IPS DF 6.9 (cell line): ENCODE measurements at regions not wholly inside any gene's neighbourhood (a gene's known extent, or its start where the extent isn't known, plus 50 kb on each side); places are given as distances from the start of the nearest gene placed in this dataset.

Source experiments
- DNase-seq: peaks from one replicate; pipeline ENCODE4 v3.0.0-alpha.2; 2013; ENCODE audit warnings: low read depth, low spot score
- H3K27ac ChIP-seq: one replicate; pipeline ENCODE4 v1.5.1; 2013; ENCODE audit warnings: low read length, control low read depth
- H3K27me3 ChIP-seq: 2 replicates; pipeline ENCODE4 v1.6.1; 2013; ENCODE audit warnings: mild to moderate bottlenecking, low read length; ENCODE audit not compliant: control insufficient read depth, insufficient read depth
- H3K36me3 ChIP-seq: 2 replicates; pipeline ENCODE4 v1.6.1; 2013; ENCODE audit warnings: low read length; ENCODE audit not compliant: control insufficient read depth, insufficient read depth
- H3K4me1 ChIP-seq: 2 replicates; pipeline ENCODE4 v1.6.1; 2013; ENCODE audit warnings: low read length; ENCODE audit not compliant: control insufficient read depth, insufficient read depth
- H3K4me3 ChIP-seq: 2 replicates; pipeline ENCODE4 v1.5.1; 2013; ENCODE audit warnings: mild to moderate bottlenecking, low read length
- H3K9me3 ChIP-seq: 2 replicates; pipeline ENCODE4 v1.6.1; 2013; ENCODE audit warnings: low read length, inconsistent platforms; ENCODE audit not compliant: control insufficient read depth, insufficient read depth
- WGBS: extraction: QIAGEN DNeasy Blood & Tissue Kit; methylation state at CpG from one replicate; pipeline ENCODE4 v1.1.7; 2013; ENCODE audit warnings: mixed read lengths, missing lambda C conversion rate; ENCODE audit not compliant: insufficient read length, insufficient coverage; 5-methylcytosine and 5-hydroxymethylcytosine counted together

GRCh38 chr11:92346220-92346619 is 121.6 kb downstream of the FAT3 start:
- WGBS: no CpG with 5 or more reads among the region's 4 CpGs

DNA sequence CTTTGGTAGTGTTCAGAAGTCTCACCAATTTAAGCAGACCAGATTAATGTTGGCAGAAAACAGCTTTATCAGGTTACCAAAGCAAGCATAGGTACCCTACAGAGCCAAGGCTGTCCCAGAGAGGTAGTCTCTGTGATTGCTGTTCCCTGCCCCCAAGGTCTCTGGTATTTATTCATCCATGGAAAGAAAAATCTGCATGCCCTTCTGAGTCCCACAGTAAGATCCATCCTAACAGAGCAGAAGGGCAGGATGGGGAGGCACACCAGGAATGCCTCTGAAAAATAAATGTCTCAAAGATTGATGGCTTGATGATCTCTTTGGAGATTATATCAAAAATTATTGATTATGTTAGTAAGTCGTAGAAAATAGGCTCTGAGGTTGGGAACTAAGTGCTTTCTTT is 122.8 kb downstream of the FAT3 start:
- 100% methylated on average over 1 of the region's 1 CpG for WGBS
- Histone ChIP-seq H3K27ac (no peak overlapping the region), H3K4me3 (no peak overlapping the region), H3K4me1 (peaks cover 5% of the 10 kb centered on the region; the same call in 1 of the 2 replicates), H3K9me3 (no peaks in the 10 kb centered on the region), H3K27me3 (no peaks in the 10 kb centered on the region), H3K36me3 (no peaks in the 10 kb centered on the region)
- no peak for DNase-seq

More at GRCh38 chr11:92346220-92346619, 121.6 kb downstream of the FAT3 start:
- no peaks in the 10 kb centered on the region for H3K9me3 ChIP-seq
- H3K4me3 ChIP-seq: no peak overlapping the region
- no peaks in the 10 kb centered on the region for H3K36me3 ChIP-seq
- H3K27ac ChIP-seq: no peak overlapping the region
- peaks cover 5% of the 10 kb centered on the region; the same call in 1 of the 2 replicates for H3K4me1 ChIP-seq
- H3K27me3 ChIP-seq: no peaks in the 10 kb centered on the region
- DNase-seq: no peak

- Histone ChIP-seq H3K27me3 (no peaks in the 10 kb centered on the region), H3K27ac (no peak overlapping the region), H3K9me3 (no peaks in the 10 kb centered on the region), H3K36me3 (no peaks in the 10 kb centered on the region; the same call in 1 of the 2 replicates), H3K4me1 (peaks cover 5% of the 10 kb centered on the region; the same call in 1 of the 2 replicates), H3K4me3 (no peak overlapping the region)
- no CpG with 5 or more reads among the region's 4 CpGs for WGBS
- no peak for DNase-seq
These were observed 125.0 kb downstream of the FAT3 start for GRCh38 chr11:92349486-92350156.

DNA sequence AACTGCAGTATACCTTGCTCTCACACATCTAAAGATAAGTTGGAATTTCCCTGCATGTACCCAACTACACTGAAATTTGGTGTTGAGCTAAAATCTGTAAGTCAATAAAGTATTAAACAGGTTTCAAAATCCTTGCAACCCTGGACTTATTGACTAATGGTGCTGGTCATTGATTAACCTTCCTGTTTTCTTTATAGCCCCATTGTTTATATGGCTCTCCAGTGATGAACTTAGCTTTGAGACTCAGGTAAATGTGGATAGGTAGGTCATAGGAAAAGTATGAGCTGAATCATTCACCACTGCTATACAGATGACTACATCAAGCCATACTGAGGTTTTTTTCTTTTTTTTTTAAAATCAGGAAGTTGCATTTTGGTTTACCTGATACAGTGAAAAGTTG is 132.7 kb downstream of the FAT3 start:
- H3K4me3 ChIP-seq: no peak overlapping the region
- DNase-seq: no peak
- H3K9me3 ChIP-seq: no peaks in the 10 kb centered on the region
- H3K27me3 ChIP-seq: no peaks in the 10 kb centered on the region
- peaks cover 3% of the 10 kb centered on the region for H3K4me1 ChIP-seq
- no peaks in the 10 kb centered on the region; the same call in 1 of the 2 replicates for H3K36me3 ChIP-seq
- no peak overlapping the region for H3K27ac ChIP-seq

- Histone ChIP-seq H3K36me3 (no peaks in the 10 kb centered on the region; the same call in 1 of the 2 replicates), H3K9me3 (no peaks in the 10 kb centered on the region), H3K27me3 (no peaks in the 10 kb centered on the region), H3K4me1 (peaks cover 3% of the 10 kb centered on the region), H3K27ac (no peak overlapping the region), H3K4me3 (no peak overlapping the region)
- no peak for DNase-seq
- whole genome bisulfite sequencing: no CpG with 5 or more reads among the region's 2 CpGs
These were observed 133.2 kb downstream of the FAT3 start for GRCh38 chr11:92357841-92358240.

DNA sequence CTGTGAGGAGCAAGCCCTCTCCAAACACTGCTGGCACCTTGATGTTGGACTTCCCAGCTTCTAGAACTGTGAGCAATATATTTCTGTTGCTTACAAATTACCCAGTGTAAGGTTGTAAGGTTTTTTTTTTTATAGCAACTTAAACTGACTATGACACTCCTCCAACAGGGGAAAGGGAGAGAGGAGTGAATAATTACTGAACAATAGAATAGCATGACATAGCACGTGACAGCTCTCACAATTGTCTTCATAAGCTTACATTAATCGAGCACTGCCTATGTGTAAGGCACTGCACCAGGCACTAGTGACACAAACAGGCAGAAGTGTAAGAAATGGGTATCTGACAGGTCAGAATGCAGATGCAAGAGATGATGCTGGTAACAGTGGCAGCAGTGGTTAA is 136.9 kb downstream of the FAT3 start:
- DNase-seq: no peak
- Histone ChIP-seq H3K36me3 (no peaks in the 10 kb centered on the region; the same call in none of the 2 replicates), H3K27ac (no peak overlapping the region), H3K27me3 (no peaks in the 10 kb centered on the region), H3K9me3 (no peaks in the 10 kb centered on the region), H3K4me3 (no peak overlapping the region), H3K4me1 (peaks cover 3% of the 10 kb centered on the region)
- WGBS: no CpG with 5 or more reads among the region's 2 CpGs

GRCh38 chr11:92362989-92363388 is 138.4 kb downstream of the FAT3 start:
- no peaks in the 10 kb centered on the region for H3K27me3 ChIP-seq
- no peaks in the 10 kb centered on the region; the same call in none of the 2 replicates for H3K36me3 ChIP-seq
- no peaks in the 10 kb centered on the region for H3K9me3 ChIP-seq
- DNase-seq: no peak
- no peak overlapping the region for H3K4me3 ChIP-seq
- peaks cover 3% of the 10 kb centered on the region for H3K4me1 ChIP-seq
- WGBS: no CpG with 5 or more reads among the region's 1 CpG
- H3K27ac ChIP-seq: no peak overlapping the region

GRCh38 chr11:92364177-92364576 is 139.6 kb downstream of the FAT3 start:
- Histone ChIP-seq H3K27me3 (no peaks in the 10 kb centered on the region), H3K4me3 (no peak overlapping the region), H3K36me3 (no peaks in the 10 kb centered on the region; the same call in none of the 2 replicates), H3K4me1 (peaks cover 3% of the 10 kb centered on the region), H3K27ac (no peak overlapping the region), H3K9me3 (no peaks in the 10 kb centered on the region)
- no CpG with 5 or more reads among the region's 4 CpGs for WGBS
- no peak for DNase-seq

DNA sequence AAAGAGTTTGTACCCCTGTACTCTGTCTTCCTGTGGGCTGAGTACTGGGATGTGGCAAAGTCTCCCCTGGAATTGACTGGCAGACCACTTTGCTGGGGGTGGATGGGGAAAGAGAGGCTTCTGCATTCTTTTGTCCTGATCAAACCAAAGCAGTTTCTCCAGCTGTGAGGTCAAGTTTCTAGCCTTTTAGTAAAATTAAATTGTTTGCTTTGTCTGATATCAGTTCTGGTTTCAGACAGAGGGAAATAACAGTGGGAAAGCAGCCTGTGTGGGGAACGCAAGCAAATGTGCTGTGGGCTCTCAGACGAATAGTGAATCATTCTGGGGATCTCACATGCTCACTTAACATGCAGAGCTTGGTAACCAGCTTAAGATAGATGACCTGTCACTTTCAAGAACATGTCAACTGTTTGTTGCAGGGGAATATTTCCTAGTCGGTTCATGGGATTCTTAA is 151.6 kb downstream of the FAT3 start:
- Histone ChIP-seq H3K4me3 (no peak overlapping the region), H3K9me3 (no peaks in the 10 kb centered on the region), H3K36me3 (no peaks in the 10 kb centered on the region), H3K4me1 (no peaks in the 10 kb centered on the region; the same call in 1 of the 2 replicates), H3K27ac (no peak overlapping the region), H3K27me3 (no peaks in the 10 kb centered on the region)
- DNase-seq: no peak
- no CpG with 5 or more reads among the region's 3 CpGs for WGBS

DNA sequence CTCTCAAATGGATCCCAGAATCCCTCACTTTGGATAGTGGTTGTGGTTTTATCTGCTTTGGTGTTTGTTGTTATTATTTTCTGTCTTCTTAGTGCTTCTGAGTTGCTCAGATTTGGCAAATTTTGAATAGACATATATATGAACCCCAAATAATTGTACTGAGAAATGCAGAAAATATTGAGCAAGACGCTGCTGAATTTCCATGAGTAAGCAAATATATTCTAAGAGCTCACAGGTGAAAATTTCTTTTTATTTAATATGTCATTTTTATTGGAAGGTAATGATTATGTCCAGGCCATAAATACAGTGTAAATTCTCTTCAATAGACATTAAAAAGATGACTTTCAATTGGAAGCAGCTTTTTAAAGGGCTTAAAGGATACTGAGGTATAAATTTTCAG is 152.1 kb downstream of the FAT3 start:
- Histone ChIP-seq H3K9me3 (no peaks in the 10 kb centered on the region), H3K27ac (no peak overlapping the region), H3K4me1 (no peaks in the 10 kb centered on the region; the same call in 1 of the 2 replicates), H3K36me3 (no peaks in the 10 kb centered on the region), H3K27me3 (no peaks in the 10 kb centered on the region), H3K4me3 (no peak overlapping the region)
- no peak for DNase-seq
- no CpG with 5 or more reads among the region's 1 CpG for WGBS

- no peaks in the 10 kb centered on the region for H3K36me3 ChIP-seq
- H3K4me3 ChIP-seq: no peak overlapping the region
- no peak overlapping the region for H3K27ac ChIP-seq
- no peaks in the 10 kb centered on the region for H3K9me3 ChIP-seq
- DNase-seq: no peak
- no CpG with 5 or more reads among the region's 3 CpGs for WGBS
- H3K27me3 ChIP-seq: no peaks in the 10 kb centered on the region
- peaks cover 2% of the 10 kb centered on the region; the same call in 1 of the 2 replicates for H3K4me1 ChIP-seq
These were observed 156.3 kb downstream of the FAT3 start for GRCh38 chr11:92380882-92381281.
